Neutrophil (primary cell): ENCODE measurements at regions not wholly inside any gene's neighbourhood (a gene's known extent, or its start where the extent isn't known, plus 50 kb on each side); places are given as distances from the start of the nearest gene placed in this dataset.

Experiments
- H3K27ac ChIP-seq: fragments of 200-600 bp; sonication (generic); 2 replicates; pipeline ENCODE4 v1.5.1; 2016; ENCODE audit warnings: mild to moderate bottlenecking, moderate library complexity
- H3K27me3 ChIP-seq: fragments of 200-600 bp; sonication (generic); 2 replicates; pipeline ENCODE4 v1.6.0; 2016; ENCODE audit warnings: mild to moderate bottlenecking
- H3K36me3 ChIP-seq: fragments of 200-600 bp; sonication (generic); 2 replicates; pipeline ENCODE4 v1.5.1; 2017
- H3K4me1 ChIP-seq, 2 experiments: fragments of 200-600 bp in 1 of 2; sonication (generic) in 1 of 2; 1 replicate in 1 of 2; 2 replicates in 1 of 2; pipeline versions ENCODE4 v1.5.1 to v1.6.1; 2013 to 2016; ENCODE audit warnings: low read depth in 1 of 2, low read length in 1 of 2, mild to moderate bottlenecking in 1 of 2, moderate library complexity in 1 of 2; ENCODE audit not compliant: control insufficient read depth in 1 of 2, insufficient read depth in 1 of 2
- H3K4me3 ChIP-seq, 2 experiments: fragments of 200-600 bp in 1 of 2; sonication (generic) in 1 of 2; 1 replicate in 1 of 2; 2 replicates in 1 of 2; pipeline ENCODE4 v1.5.1; 2013 to 2016; ENCODE audit warnings: low read depth in 1 of 2, low read length in 1 of 2, mild to moderate bottlenecking in 1 of 2, moderate library complexity in 1 of 2
- H3K9me3 ChIP-seq: fragments of 200-600 bp; sonication (generic); 2 replicates; pipeline ENCODE4 v1.5.1; 2016
- TF ChIP-seq, protein P1 (sequence below): fragments of 200-600 bp; sonication (generic); IDR thresholded peaks from 2 replicates; pipeline ENCODE4 v1.5.1; 2016; ENCODE audit warnings: antibody characterized with exemption

DNA sequence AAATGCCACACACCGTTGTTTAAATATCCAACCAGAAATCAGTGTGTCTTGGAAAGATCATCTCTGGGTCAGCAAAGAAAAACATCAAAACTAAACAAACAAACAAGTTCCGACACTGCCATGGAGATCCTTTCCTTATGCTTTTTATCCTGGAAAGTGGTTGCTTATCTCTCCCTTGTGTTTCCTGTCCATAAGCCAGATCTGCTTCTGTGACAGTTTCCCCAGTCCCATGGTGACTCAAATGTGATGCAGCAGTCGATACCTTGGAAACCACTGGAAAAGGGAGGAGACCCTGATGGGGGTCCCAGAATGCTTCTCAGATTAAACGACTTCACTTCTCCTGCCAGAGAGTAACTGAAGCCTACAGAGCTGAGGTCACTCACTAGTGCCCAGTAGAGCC is 94.7 kb downstream of the DMRTA2 start:
- no peaks in the 10 kb centered on the region for H3K36me3 ChIP-seq
- no peak overlapping the region for H3K4me3 ChIP-seq
- no peaks in the 10 kb centered on the region for H3K9me3 ChIP-seq
- H3K4me1 ChIP-seq: peaks cover 8 to 9% of the 10 kb centered on the region in 2 experiments
- no peak overlapping the region for H3K27ac ChIP-seq
- H3K27me3 ChIP-seq: peaks cover 59% of the 10 kb centered on the region
- TF ChIP-seq, protein P1, sequence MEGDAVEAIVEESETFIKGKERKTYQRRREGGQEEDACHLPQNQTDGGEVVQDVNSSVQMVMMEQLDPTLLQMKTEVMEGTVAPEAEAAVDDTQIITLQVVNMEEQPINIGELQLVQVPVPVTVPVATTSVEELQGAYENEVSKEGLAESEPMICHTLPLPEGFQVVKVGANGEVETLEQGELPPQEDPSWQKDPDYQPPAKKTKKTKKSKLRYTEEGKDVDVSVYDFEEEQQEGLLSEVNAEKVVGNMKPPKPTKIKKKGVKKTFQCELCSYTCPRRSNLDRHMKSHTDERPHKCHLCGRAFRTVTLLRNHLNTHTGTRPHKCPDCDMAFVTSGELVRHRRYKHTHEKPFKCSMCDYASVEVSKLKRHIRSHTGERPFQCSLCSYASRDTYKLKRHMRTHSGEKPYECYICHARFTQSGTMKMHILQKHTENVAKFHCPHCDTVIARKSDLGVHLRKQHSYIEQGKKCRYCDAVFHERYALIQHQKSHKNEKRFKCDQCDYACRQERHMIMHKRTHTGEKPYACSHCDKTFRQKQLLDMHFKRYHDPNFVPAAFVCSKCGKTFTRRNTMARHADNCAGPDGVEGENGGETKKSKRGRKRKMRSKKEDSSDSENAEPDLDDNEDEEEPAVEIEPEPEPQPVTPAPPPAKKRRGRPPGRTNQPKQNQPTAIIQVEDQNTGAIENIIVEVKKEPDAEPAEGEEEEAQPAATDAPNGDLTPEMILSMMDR: no peak

DNA sequence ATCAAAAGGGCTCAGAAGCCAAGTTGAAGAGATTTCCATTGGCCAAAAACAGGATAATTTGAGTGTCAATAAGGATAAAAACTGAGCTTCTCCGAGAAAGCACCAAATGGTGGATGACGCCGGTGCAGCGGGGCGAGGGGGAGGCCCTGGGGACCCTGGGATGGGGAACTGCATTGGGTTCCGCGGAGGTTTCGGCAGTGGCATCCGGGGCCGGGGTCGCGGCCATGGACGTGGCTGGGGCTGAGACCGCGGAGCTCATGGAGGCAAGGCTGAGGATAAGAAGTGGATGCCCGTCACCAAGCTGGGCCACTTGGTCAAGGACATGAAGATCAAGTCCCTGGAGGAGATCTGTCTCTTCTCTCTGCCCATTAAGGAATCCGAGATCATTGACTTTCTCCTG is 97.2 kb downstream of the DMRTA2 start:
- Histone ChIP-seq H3K4me3 (no peak overlapping the region), H3K9me3 (no peaks in the 10 kb centered on the region), H3K27ac (no peak overlapping the region), H3K4me1 (no peaks in the 10 kb centered on the region), H3K27me3 (peaks cover 35% of the 10 kb centered on the region), H3K36me3 (no peaks in the 10 kb centered on the region)
- TF ChIP-seq, protein P1: no peak

DNA sequence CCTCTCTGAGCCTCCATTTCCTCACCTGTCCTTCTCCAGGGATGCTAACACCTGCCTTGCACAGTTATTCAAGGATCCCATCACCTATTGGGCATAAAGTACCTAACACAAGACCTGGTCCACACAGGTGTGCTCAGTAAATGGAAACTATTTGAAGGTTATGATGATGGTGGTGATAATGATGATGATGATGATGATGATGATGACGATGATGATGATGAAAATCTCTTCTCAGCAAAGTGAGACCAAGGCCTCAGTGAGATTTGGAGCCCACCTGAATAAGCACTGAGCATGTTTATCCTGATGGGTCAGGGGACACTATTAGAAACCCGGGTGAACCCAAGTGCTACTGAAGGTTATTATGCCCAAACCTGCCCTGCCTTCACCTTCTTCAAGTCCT is 100.7 kb downstream of the DMRTA2 start:
- Histone ChIP-seq H3K27ac (no peak overlapping the region), H3K36me3 (no peaks in the 10 kb centered on the region), H3K9me3 (no peaks in the 10 kb centered on the region), H3K27me3 (peaks cover 5% of the 10 kb centered on the region), H3K4me3 (no peak overlapping the region), H3K4me1 (no peaks in the 10 kb centered on the region)
- TF ChIP-seq, protein P1: no peak

DNA sequence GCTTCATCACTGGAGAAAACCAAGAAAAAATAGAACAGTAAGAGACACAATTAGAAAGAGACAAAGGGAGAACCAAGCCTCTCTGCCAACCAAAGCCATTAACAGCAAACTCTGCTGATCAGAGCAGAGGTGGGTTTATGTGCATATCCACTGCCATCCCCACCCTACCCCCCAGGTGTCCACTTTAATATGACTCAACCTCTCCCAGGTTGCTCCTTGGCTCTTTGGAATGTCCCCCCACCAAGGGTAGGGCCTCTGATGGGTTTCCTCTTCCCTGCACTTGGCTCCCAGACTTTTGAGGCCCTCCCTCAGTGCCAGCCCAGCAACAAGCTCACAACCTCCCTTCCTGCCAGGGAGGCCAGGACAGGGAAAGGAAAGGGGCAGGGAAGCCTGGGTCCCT is 104.8 kb downstream of the DMRTA2 start:
- TF ChIP-seq, protein P1: no peak
- peaks cover 5% of the 10 kb centered on the region for H3K27me3 ChIP-seq
- no peaks in the 10 kb centered on the region for H3K36me3 ChIP-seq
- no peaks in the 10 kb centered on the region for H3K9me3 ChIP-seq
- no peak overlapping the region for H3K27ac ChIP-seq
- H3K4me3 ChIP-seq: no peak overlapping the region
- H3K4me1 ChIP-seq: no peaks in the 10 kb centered on the region

DNA sequence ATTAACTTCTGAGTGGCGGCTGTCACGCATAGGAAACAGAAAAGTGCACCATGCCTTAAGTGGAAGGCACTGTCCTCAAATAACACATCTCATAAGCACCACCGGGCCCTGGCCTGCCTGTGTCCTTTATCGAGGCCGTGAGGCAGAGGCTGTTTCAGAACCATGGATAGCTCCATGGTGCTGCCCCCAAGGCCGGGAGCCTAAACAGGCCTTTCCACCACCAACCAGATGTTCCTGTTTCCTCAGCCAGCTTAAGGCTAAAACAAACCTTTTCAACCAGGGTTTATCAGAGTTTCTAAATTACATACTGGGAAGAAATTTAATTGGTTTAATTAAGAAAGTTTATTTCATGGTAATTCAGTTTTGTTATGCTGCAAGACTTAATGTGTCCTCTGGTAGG is 114.4 kb downstream of the DMRTA2 start:
- no peak overlapping the region for H3K4me3 ChIP-seq
- H3K4me1 ChIP-seq: no peaks in the 10 kb centered on the region
- H3K27me3 ChIP-seq: peaks cover 4% of the 10 kb centered on the region
- no peaks in the 10 kb centered on the region for H3K36me3 ChIP-seq
- H3K9me3 ChIP-seq: no peaks in the 10 kb centered on the region
- TF ChIP-seq, protein P1: no peak
- H3K27ac ChIP-seq: no peak overlapping the region

- Histone ChIP-seq H3K27me3 (no peaks in the 10 kb centered on the region), H3K27ac (no peak overlapping the region), H3K9me3 (no peaks in the 10 kb centered on the region), H3K36me3 (no peaks in the 10 kb centered on the region), H3K4me1 (no peaks in the 10 kb centered on the region), H3K4me3 (no peak overlapping the region)
- TF ChIP-seq, protein P1: no peak
These were observed 117.4 kb downstream of the DMRTA2 start for GRCh38 chr1:50305808-50306207.
